ENCODE measurements at regions not wholly inside any gene's neighbourhood (a gene's known extent, or its start where the extent isn't known, plus 50 kb on each side); places are given as distances from the start of the nearest gene placed in this dataset.
"Not testable (repeated sequence)": the region's sequence is repeated elsewhere in the genome, so short reads cannot be mapped to it uniquely, and the experiment has no call there.

DNA sequence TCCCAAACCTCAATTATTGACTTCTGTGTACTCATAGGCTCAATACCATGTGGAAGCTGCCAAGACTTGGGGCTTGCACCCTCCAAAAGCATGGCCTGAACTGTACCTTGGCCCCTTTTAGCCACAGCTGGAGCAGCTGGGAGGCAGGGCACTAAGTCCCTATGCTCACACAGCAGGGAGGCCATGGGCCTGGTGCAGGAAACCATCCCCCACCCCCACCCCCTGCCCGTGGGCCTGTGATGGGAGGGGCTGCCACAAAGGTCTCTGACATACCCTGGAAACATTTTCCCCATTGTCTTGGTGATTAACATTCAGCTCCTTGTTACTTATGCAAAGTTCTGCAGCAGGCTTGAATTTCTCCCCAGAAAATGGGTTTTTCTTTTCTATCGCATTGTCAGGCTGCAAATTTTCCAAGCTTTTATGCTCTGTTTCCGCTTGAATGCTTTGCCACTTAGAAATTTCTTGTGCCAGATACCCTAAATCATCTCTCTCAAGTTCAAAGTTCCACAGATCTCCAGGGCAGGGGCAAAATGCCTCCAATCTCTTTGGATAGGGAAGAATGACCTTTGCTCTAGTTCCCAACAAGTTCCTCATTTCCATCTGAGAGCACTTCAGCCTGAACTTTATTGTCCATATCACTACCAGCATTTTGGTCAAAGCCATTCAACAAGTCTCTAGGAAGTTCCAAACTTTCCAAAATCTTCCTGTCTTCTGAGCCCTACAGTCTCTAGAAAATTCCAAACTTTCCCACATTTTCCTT lies 141.8 kb downstream of the AHR start:
- not testable (repeated sequence) for DNase-seq

- no peak for DNase-seq
These were observed 142.4 kb downstream of the AHR start for GRCh38 chr7:17440831-17441230.

DNA sequence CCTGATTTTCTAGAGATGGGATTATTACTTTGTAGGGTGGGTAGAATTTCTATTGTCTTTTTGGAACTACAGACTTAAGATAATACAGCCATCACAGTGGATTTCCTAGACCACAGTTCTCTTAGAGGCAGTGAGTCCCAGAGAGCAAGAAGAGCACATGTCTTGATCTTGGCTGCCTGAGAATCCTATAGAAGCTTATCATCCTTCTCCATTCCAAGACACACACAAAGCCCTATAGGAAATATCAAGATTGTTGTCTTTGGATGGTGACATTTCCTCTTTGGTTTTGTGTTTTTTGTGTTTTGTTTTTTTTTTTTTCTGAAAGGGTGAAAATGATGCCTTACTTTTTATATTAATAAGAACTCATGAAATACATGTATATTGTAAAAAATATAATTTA lies 143.1 kb downstream of the AHR start:
- DNase-seq: no peak

- DNase-seq: no peak
These were observed 145.7 kb downstream of the AHR start for GRCh38 chr7:17444151-17444550.

DNA sequence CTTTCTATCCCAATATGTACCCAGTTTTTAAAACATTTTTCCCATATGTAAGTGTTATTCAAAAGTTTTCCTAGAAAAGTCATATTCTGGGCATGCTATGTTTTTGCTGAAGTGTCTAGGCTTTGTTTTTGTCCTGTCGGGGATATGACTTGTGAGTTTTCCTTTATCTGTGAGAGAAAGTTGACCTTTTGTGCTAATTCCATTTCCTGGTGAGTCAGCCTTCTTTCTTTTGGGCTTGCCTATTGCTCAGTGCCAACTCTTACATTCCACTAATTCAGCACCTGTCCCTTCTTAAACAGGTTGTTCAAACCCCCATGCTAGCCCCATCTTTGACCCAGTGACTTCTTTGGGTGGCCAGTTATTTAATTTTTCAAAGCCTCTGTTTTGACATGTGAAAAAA lies 146.2 kb downstream of the AHR start:
- DNase-seq: no peak

DNA sequence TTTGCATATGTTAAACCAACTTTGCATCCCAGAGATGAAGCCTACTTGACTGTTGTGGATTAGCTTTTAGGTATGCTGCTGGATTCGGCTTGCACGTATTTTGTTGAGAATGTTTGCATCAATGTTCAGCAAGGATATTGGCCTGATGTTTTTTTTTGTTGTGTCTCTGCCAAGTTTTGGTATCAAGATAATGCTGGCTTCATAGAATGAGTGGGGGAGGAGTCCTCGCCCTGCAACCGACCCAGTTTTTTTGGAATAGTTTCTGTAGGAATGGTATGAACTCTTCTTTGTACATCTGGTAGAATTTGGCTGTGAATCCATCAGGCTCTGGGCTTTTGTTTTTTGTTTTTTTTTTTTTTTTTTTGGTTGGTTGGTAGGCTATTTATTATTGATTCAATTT lies 147.9 kb downstream of the AHR start:
- DNase-seq: no peak

- DNase-seq: no peak
These were observed 149.5 kb downstream of the AHR start for GRCh38 chr7:17447728-17448478.

DNA sequence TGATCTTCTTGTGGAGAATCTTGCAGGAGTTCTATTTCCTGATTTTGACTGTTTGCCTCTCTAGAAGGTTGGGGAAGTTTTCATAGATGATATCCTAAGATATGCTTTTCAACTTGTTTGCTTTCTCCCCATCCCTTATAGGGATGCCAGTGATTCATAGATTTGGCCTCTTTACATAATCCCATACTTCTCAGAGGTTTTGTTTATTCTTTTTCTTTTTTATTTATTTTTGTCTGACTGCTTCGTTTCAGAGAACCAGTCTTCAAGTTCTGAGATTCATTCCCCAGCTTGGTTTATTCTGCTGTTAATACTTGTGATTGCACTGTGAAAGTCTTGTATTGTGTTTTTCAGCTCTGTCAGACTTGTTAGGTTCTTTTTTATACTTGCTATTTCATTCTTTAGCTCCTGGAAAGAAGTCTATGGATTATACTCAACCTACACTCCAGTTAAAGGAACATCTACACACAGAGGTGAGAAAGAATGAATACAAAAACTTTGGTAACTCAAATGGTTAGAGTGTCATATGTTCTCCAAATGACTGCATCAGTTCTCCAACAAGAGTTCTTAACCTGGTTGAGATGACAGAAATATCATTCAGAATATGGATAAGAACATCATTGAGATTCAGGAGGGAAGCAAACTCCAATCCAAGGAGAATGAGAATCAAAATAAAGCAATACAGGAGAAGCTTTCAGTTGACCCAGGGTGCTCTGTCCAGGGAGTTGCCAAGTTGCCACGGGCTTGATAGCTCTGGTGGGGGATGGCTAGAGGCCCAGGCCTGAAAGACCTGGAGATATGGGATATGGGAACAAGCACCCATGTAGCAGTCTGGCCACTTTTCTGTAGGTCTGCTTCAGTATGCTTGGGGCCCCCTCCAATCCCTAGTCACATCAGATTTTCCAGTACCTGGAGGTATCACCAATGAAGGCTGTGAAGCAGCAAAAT lies 150.3 kb downstream of the AHR start:
- DNase-seq: no peak

- no peak for DNase-seq
These were observed 158.1 kb downstream of the AHR start for GRCh38 chr7:17456541-17456940.

- DNase-seq: no peak
These were observed 161.5 kb downstream of the AHR start for GRCh38 chr7:17460001-17460400.

DNA sequence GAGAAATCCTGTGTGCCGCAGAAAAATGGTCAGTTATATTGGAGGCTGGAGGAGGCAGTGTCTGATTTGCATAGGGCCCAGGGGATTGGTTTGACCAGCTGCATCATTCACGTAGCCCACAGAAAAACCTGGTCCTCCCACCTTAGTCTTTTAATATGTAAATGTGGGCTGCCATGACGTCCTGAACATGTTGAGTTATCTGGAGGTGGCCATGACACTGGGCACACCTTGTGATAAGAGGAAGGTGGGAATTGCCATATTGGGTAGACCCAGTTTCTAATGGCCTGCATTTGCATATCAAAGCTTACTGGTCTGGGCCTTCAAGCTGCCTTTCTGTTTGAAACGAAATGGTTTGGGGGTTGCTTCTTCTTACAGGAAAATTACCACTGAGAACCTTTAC lies 162.2 kb downstream of the AHR start:
- no peak for DNase-seq

GRCh38 chr7:17462131-17462631 lies 163.7 kb downstream of the AHR start:
- DNase-seq: no peak

GRCh38 chr7:17463511-17464085 lies 165.1 kb downstream of the AHR start:
- no peak for DNase-seq

DNA sequence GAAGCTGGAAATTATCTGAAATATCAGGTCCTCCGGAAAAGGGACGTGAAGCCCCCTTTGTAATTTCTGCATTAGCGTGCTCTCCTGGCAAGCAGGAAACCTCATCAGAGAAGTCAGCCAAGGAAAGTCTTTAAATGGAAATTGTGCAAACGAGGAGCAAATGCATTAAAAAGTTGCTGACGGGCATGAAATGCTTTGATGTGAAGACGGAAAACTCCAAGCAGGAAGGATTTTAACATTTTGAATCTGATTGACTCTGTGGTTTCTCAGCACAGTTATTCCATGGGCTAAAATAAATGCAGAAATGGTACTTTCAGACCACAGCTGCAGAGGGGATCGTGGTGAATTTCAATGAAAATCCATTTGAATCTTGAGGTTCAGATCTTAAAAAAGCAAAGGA lies 167.8 kb downstream of the AHR start:
- DNase-seq: no peak

- DNase-seq: no peak
These were observed 169.0 kb downstream of the AHR start for GRCh38 chr7:17467386-17467945.

DNA sequence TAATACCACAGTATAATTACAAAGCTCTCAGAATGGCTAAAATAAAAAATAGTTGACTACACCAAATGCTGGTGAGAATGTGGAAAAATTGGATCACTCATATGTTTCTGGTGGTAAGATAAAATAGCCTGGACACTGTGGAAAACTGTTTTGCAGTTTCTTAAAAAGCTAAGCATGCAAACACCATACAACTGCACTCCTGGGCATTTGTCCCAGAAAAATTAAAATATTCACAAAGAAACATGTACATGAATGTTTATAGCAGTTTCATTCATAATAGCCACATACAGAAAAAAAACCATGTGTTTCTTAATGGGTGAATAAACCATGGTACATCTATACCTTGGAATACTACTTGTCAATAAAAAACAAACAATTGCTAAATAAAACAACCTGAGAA lies 172.9 kb downstream of the AHR start:
- no peak for DNase-seq

- no peak for DNase-seq
These were observed 174.1 kb downstream of the AHR start for GRCh38 chr7:17472518-17472917.

DNA sequence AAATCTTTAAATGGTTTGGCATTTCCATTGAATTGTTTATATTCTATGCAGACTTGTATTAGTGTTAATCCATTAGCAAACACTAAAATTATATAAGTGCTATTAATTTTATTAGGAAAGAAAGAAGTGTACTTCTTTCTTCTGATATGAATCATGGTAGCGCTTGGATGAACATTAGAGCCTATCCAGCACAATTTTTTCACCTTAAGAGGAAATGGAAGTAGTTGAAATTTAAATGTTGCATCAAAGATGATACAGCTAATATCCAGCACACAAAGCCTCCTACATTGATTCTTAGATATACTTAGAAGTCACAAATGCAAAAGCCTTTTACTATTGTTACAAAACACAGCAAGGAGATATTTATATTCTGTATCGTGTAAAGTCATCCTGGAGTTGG lies 174.5 kb downstream of the AHR start:
- DNase-seq: no peak

DNA sequence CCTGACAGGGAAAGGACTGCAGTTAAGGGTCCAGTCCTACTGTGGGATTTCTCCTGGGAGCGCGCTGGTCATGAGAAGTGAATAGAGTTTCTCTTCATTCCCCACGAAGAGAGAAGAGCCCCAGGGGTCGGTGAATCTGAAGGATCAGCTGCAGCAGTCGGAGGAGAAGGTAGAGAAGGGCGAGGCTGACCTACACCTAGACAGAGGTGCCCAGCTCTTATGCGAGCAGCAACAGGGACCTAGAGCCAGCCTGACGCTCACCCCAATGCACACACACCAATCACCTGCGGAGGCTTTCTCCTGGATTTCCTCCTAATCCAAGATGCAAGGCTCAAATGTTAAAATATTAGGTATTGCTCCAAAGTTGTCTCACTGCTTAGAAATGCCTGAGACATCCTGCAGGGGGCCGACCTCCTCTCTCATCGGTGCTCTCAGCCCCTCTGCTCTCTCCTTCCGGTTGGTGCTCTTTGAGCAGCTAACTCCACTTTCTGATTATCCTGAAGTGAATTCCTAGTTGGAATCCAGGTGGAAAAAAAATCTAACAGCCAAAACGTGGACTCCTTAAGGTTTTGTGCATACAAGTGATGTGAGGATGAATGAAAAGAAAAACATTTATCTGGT lies 176.4 kb downstream of the AHR start:
- DNase-seq: no peak

GRCh38 chr7:17477182-17477581 lies 178.7 kb downstream of the AHR start:
- no peak for DNase-seq

GRCh38 chr7:17481118-17481517 lies 182.7 kb downstream of the AHR start:
- no peak for DNase-seq

DNA sequence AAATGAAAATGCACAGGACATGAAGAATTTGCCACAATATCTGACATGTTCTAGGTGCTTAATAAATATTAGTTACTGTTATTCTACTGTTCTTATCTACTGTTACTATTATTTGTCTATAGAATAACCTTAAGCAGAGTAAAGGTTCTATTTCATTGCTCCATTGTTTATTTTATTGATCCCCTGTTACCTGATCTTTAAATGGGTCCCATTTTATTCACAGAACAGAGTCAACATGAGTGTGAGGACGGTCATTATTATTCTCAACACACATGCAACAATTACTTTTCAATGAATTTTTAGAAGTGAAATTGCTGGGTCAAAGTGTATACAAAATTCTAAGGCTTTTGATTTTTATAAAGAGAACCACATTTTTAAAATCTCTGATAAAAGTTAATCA lies 186.9 kb downstream of the AHR start:
- no peak for DNase-seq
